ENCODE measurements at regions not wholly inside any gene's neighbourhood (a gene's known extent, or its start where the extent isn't known, plus 50 kb on each side); places are given as distances from the start of the nearest gene placed in this dataset.
"Not testable (repeated sequence)": the region's sequence is repeated elsewhere in the genome, so short reads cannot be mapped to it uniquely, and the experiment has no call there.

- DNase-seq = no peak
Observed at GRCh38 chr7:94176694-94177200, 172.6 kb upstream of the BET1 start.

GRCh38 chr7:94177441-94177840, 173.3 kb upstream of the BET1 start:
- DNase-seq = no peak

- DNase-seq = no peak
Observed at GRCh38 chr7:94178230-94178629, 174.1 kb upstream of the BET1 start.

- no peak for DNase-seq
Observed at GRCh38 chr7:94179466-94179865, 175.3 kb upstream of the BET1 start.

- DNase-seq = no peak
Observed at GRCh38 chr7:94182066-94182465, 177.9 kb upstream of the BET1 start.

GRCh38 chr7:94182721-94183120, 178.6 kb upstream of the BET1 start:
- no peak for DNase-seq

- DNase-seq = no peak
Observed at GRCh38 chr7:94183289-94183749, 179.2 kb upstream of the BET1 start.

GRCh38 chr7:94183891-94184290, 179.7 kb upstream of the BET1 start:
- no peak for DNase-seq

GRCh38 chr7:94188350-94188749, 184.2 kb upstream of the BET1 start:
- no peak for DNase-seq

GRCh38 chr7:94190599-94191061, 186.5 kb upstream of the BET1 start:
- DNase-seq = no peak

GRCh38 chr7:94194426-94194825, 190.3 kb upstream of the BET1 start:
- DNase-seq = not testable (repeated sequence)

- DNase-seq = no peak
Observed at GRCh38 chr7:94195201-94195600, 191.0 kb upstream of the BET1 start.

- no peak for DNase-seq
Observed at GRCh38 chr7:94195813-94196212, 191.7 kb upstream of the BET1 start.

- DNase-seq = peak; percentile 13
Observed at GRCh38 chr7:94205529-94205928, 189.2 kb upstream of the COL1A2 start.

GRCh38 chr7:94206295-94206694, 188.4 kb upstream of the COL1A2 start:
- no peak for DNase-seq

GRCh38 chr7:94212160-94212559, 182.5 kb upstream of the COL1A2 start:
- peak; percentile 48 for DNase-seq

GRCh38 chr7:94216944-94217461, 177.7 kb upstream of the COL1A2 start:
- no peak for DNase-seq

- no peak for DNase-seq
Observed at GRCh38 chr7:94217766-94218165, 176.9 kb upstream of the COL1A2 start.

GRCh38 chr7:94222516-94222915, 172.2 kb upstream of the COL1A2 start:
- DNase-seq = no peak

- DNase-seq = peak; percentile 72
Observed at GRCh38 chr7:94223375-94224084, 171.2 kb upstream of the COL1A2 start.

- no peak for DNase-seq
Observed at GRCh38 chr7:94228223-94228622, 166.5 kb upstream of the COL1A2 start.

GRCh38 chr7:94228678-94229077, 166.0 kb upstream of the COL1A2 start:
- peak; percentile 26 for DNase-seq

- no peak for DNase-seq
Observed at GRCh38 chr7:94231305-94231704, 163.4 kb upstream of the COL1A2 start.

GRCh38 chr7:94236960-94237359, 157.7 kb upstream of the COL1A2 start:
- no peak for DNase-seq

GRCh38 chr7:94237417-94237816, 157.3 kb upstream of the COL1A2 start:
- no peak for DNase-seq
